ENCODE measurements at regions not wholly inside any gene's neighbourhood (a gene's known extent, or its start where the extent isn't known, plus 50 kb on each side); places are given as distances from the start of the nearest gene placed in this dataset.

- TF ChIP-seq, protein P1, sequence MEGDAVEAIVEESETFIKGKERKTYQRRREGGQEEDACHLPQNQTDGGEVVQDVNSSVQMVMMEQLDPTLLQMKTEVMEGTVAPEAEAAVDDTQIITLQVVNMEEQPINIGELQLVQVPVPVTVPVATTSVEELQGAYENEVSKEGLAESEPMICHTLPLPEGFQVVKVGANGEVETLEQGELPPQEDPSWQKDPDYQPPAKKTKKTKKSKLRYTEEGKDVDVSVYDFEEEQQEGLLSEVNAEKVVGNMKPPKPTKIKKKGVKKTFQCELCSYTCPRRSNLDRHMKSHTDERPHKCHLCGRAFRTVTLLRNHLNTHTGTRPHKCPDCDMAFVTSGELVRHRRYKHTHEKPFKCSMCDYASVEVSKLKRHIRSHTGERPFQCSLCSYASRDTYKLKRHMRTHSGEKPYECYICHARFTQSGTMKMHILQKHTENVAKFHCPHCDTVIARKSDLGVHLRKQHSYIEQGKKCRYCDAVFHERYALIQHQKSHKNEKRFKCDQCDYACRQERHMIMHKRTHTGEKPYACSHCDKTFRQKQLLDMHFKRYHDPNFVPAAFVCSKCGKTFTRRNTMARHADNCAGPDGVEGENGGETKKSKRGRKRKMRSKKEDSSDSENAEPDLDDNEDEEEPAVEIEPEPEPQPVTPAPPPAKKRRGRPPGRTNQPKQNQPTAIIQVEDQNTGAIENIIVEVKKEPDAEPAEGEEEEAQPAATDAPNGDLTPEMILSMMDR (IDR thresholded peaks at IDR 0.05), result no peak
- no peak for TF ChIP-seq POLR2AphosphoS5 (IDR thresholded peaks at IDR 0.05)
These were observed 52.1 kb upstream of the DTNA start for GRCh38 chr18:34657860-34658500.
